ENCODE measurements at regions not wholly inside any gene's neighbourhood (a gene's known extent, or its start where the extent isn't known, plus 50 kb on each side); places are given as distances from the start of the nearest gene placed in this dataset.
"Not testable (repeated sequence)": the region's sequence is repeated elsewhere in the genome, so short reads cannot be mapped to it uniquely, and the experiment has no call there.

- no peak for DNase-seq
Observed at GRCh38 chr11:103812680-103813079, 223.8 kb upstream of the DDI1 start.

GRCh38 chr11:103820345-103820744, 216.1 kb upstream of the DDI1 start:
- DNase-seq = not testable (repeated sequence)

- no peak for DNase-seq
Observed at GRCh38 chr11:103824116-103824515, 212.3 kb upstream of the DDI1 start.

GRCh38 chr11:103825469-103825868, 211.0 kb upstream of the DDI1 start:
- DNase-seq = no peak

- no peak for DNase-seq
Observed at GRCh38 chr11:103826856-103827255, 209.6 kb upstream of the DDI1 start.

GRCh38 chr11:103829596-103829995, 206.8 kb upstream of the DDI1 start:
- no peak for DNase-seq

GRCh38 chr11:103830205-103830604, 206.2 kb upstream of the DDI1 start:
- DNase-seq = no peak

- DNase-seq = no peak
Observed at GRCh38 chr11:103832762-103833161, 203.7 kb upstream of the DDI1 start.

- no peak for DNase-seq
Observed at GRCh38 chr11:103842191-103842590, 194.2 kb upstream of the DDI1 start.

- no peak for DNase-seq
Observed at GRCh38 chr11:103842795-103843194, 193.6 kb upstream of the DDI1 start.

GRCh38 chr11:103844327-103845215, 191.9 kb upstream of the DDI1 start:
- DNase-seq = no peak

- no peak for DNase-seq
Observed at GRCh38 chr11:103845331-103845730, 191.1 kb upstream of the DDI1 start.

- no peak for DNase-seq
Observed at GRCh38 chr11:103848686-103849085, 187.8 kb upstream of the DDI1 start.

GRCh38 chr11:103849366-103849765, 187.1 kb upstream of the DDI1 start:
- no peak for DNase-seq

- DNase-seq = no peak
Observed at GRCh38 chr11:103850419-103851165, 185.8 kb upstream of the DDI1 start.

- DNase-seq = no peak
Observed at GRCh38 chr11:103851166-103851651, 185.2 kb upstream of the DDI1 start.
